HepG2 (cell line): ENCODE measurements at regions not wholly inside any gene's neighbourhood (a gene's known extent, or its start where the extent isn't known, plus 50 kb on each side); places are given as distances from the start of the nearest gene placed in this dataset.

Experiments used
- ATAC-seq: fragments of 200-7000 bp; cut with Tn5 transposase; 3 replicates; pipeline ENCODE4 v1.9.1; 2020; ENCODE audit warnings: mild to moderate bottlenecking, moderate library complexity
- BruUV-seq: library from RNA; stranded (reverse); fragments of 400-500 nt; replicated peaks from 2 replicates; lab custom pipeline; 2021; lab: Mats Ljungman, UMichigan
- CTCF ChIA-PET: fragments of 300-600 bp; formaldehyde crosslinking; extraction: SDS; loops from one replicate; lab custom pipeline; 2021; ENCODE audit warnings: low total read pairs, inconsistent platforms, low intra/inter-chr PET ratio; lab: Yijun Ruan, JAX
- POLR2A ChIA-PET: fragments of 350-600 bp; sonication (Branson Sonifier 250); formaldehyde crosslinking; loops from one replicate; lab custom pipeline; 2020; ENCODE audit warnings: antibody characterized with exemption, inconsistent platforms; lab: Yijun Ruan, JAX
- DNase-seq: peaks from one replicate; pipeline ENCODE4 v3.0.0-alpha.2; 2015; ENCODE audit warnings: low spot score
- FAIRE-seq: peaks from 3 replicates; lab custom pipeline; 2011; peaks lifted over from hg19 to GRCh38; lab: Jason Lieb, UNC
- H2AFZ ChIP-seq: one replicate; pipeline ENCODE4 v1.6.1; 2011; ENCODE audit warnings: low read length, inconsistent platforms
- H3K27ac ChIP-seq: fragments of 300-600 bp; 3 replicates; pipeline ENCODE4 v1.8.0; 2011; ENCODE audit warnings: mixed run types, mild to moderate bottlenecking, mixed read lengths, low read length, inconsistent platforms; ENCODE audit not compliant: insufficient read depth; ENCODE audit errors: extremely low read length
- H3K27me3 ChIP-seq, 2 experiments: fragments of 200-600 bp in 1 of 2; 2 replicates in 1 of 2; 3 replicates in 1 of 2; pipeline versions ENCODE4 v1.6.0 to v1.8.0; 2011; ENCODE audit warnings: low read length in 2 of 2, mild to moderate bottlenecking in 2 of 2, moderate library complexity in 2 of 2, inconsistent platforms in 1 of 2; ENCODE audit not compliant: insufficient read depth in 2 of 2, control insufficient read depth in 1 of 2
- H3K36me3 ChIP-seq, 2 experiments: fragments of 200-600 bp in 1 of 2; replicated peaks in 1 of 2; 2 replicates in 1 of 2; 3 replicates in 1 of 2; pipeline versions ENCODE4 v1.5.1 to v1.8.0; 2011; ENCODE audit warnings: low read length in 2 of 2, inconsistent platforms in 1 of 2; ENCODE audit not compliant: insufficient read depth in 2 of 2, control insufficient read depth in 1 of 2
- H3K4me1 ChIP-seq: 2 replicates; pipeline ENCODE4 v1.5.1; 2012; ENCODE audit warnings: low read length, inconsistent platforms; ENCODE audit not compliant: insufficient read depth
- H3K4me2 ChIP-seq: 2 replicates; pipeline ENCODE4 v1.6.0; 2011; ENCODE audit warnings: low read depth, low read length, inconsistent platforms
- H3K4me3 ChIP-seq, 3 experiments: fragments of 200-600 bp in 1 of 3; sonication (generic), shearing (Covaris generic) in 1 of 3; replicated peaks in 1 of 3; 2 replicates each; pipeline ENCODE4 v1.5.1; 2011 to 2016; ENCODE audit warnings: low read length in 3 of 3, inconsistent platforms in 2 of 3, low read depth in 2 of 3, mild to moderate bottlenecking in 2 of 3, control low read depth in 1 of 3, mixed read lengths in 1 of 3; ENCODE audit not compliant: insufficient read depth in 1 of 3
- H3K79me2 ChIP-seq: one replicate; pipeline ENCODE4 v1.6.1; 2011; ENCODE audit warnings: low read length, inconsistent platforms; ENCODE audit not compliant: insufficient read depth
- H3K9ac ChIP-seq: 2 replicates; pipeline ENCODE4 v1.6.0; 2011; ENCODE audit warnings: mild to moderate bottlenecking, low read depth, low read length, inconsistent platforms; ENCODE audit not compliant: insufficient read depth
- H3K9me3 ChIP-seq: 2 replicates; pipeline ENCODE4 v1.5.1; 2012; ENCODE audit warnings: mild to moderate bottlenecking, low read length
- H4K20me1 ChIP-seq: 2 replicates; pipeline ENCODE4 v1.6.0; 2011; ENCODE audit warnings: inconsistent platforms, mild to moderate bottlenecking, low read length, moderate library complexity; ENCODE audit not compliant: insufficient read depth
- CHD4 ChIP-seq: fragments of 200-600 bp; sonication (generic); IDR thresholded peaks from 2 replicates; pipeline ENCODE4 v1.7.0; 2017; ENCODE audit warnings: mild to moderate bottlenecking, low read length, borderline replicate concordance
- FOXA3 ChIP-seq: IDR thresholded peaks from 2 replicates; pipeline ENCODE4 v1.6.1; 2016; ENCODE audit warnings: missing genetic modification reagents, missing compliant biosample characterization
- HBP1 ChIP-seq: IDR thresholded peaks from 2 replicates; pipeline ENCODE4 v1.6.1; 2016; ENCODE audit warnings: low read depth, control low read depth
- NR2C2 ChIP-seq: sonication (generic); formaldehyde crosslinking; IDR thresholded peaks from 2 replicates; pipeline ENCODE4 v1.4.0; 2020; ENCODE audit warnings: missing genetic modification reagents, mild to moderate bottlenecking, moderate library complexity, borderline replicate concordance
- THAP11 ChIP-seq: IDR thresholded peaks from 2 replicates; pipeline ENCODE4 v1.6.1; 2016; ENCODE audit warnings: missing biosample characterization, missing genetic modification reagents
- XRCC5 ChIP-seq: fragments of 200-400 bp; formaldehyde crosslinking; optimal IDR thresholded peaks from 2 replicates; pipeline ENCODE3; 2017; ENCODE audit warnings: mild to moderate bottlenecking, low read length
- ZBTB37 ChIP-seq: sonication (generic); formaldehyde crosslinking; IDR thresholded peaks from 2 replicates; pipeline ENCODE4 v1.4.0; 2020; ENCODE audit warnings: mild to moderate bottlenecking, missing genetic modification reagents
- ZBTB43 ChIP-seq: sonication (generic); formaldehyde crosslinking; conservative IDR thresholded peaks from 2 replicates; pipeline ENCODE4 v1.4.0; 2020; ENCODE audit warnings: missing genetic modification reagents
- ZNF10 ChIP-seq: sonication (generic); formaldehyde crosslinking; IDR thresholded peaks from 2 replicates; pipeline ENCODE4 v1.4.0; 2020; ENCODE audit warnings: mild to moderate bottlenecking, low read depth, missing genetic modification reagents, borderline replicate concordance
- ZNF292 ChIP-seq: sonication (generic); formaldehyde crosslinking; IDR thresholded peaks from 2 replicates; pipeline ENCODE4 v1.8.1; 2022; ENCODE audit warnings: mild to moderate bottlenecking, low read depth, missing genetic modification reagents, borderline replicate concordance
- WGBS: methylation state at CpG from one replicate; pipeline ENCODE4 v1.1.6; 2017; ENCODE audit warnings: low lambda C conversion rate; 5-methylcytosine and 5-hydroxymethylcytosine counted together
- in situ Hi-C: cut with HindIII; loops from 2 replicates; pipeline ENCODE4 v1.10.0; 2017; ENCODE audit warnings: low pct_unique_long_range_greater_than_20kb; ENCODE audit not compliant: extremely low pct_ligation_motif_present
- intact Hi-C: fragments of 100-400 bp; cut with micrococcal nuclease; formaldehyde crosslinking; loops from one replicate; pipeline ENCODE4 v1.10.0; 2022; ENCODE audit not compliant: unreplicated experiment
- TF ChIP-seq, protein P1 (sequence below): IDR thresholded peaks from 2 replicates; pipeline ENCODE4 v1.6.1; 2016; ENCODE audit warnings: mild to moderate bottlenecking
- TF ChIP-seq, protein P2 (sequence below): sonication (generic); formaldehyde crosslinking; IDR thresholded peaks from 2 replicates; pipeline ENCODE4 v1.8.1; 2023; ENCODE audit warnings: mild to moderate bottlenecking, missing genetic modification reagents

GRCh38 chr2:40725040-40725439 is 273.1 kb upstream of the SLC8A1 start:
- 5% methylated on average over 3 of the region's 3 CpGs for whole genome bisulfite sequencing
- Histone ChIP-seq H3K9ac (no peak overlapping the region), H3K4me3 (no peak overlapping the region), H3K79me2 (no peaks in the 10 kb centered on the region), H3K9me3 (no peaks in the 10 kb centered on the region), H3K27me3 (no peaks in the 10 kb centered on the region), H2AFZ (no peak overlapping the region), H3K4me1 (no peaks in the 10 kb centered on the region), H3K4me2 (no peak overlapping the region), H4K20me1 (no peaks in the 10 kb centered on the region), H3K27ac (no peak overlapping the region), H3K36me3 (no peaks in the 10 kb centered on the region)
- BruUV-seq: no TSS peak
- DNase-seq (no peak), FAIRE-seq (no peak), ATAC-seq (no peak)
- TF ChIP-seq, protein P1, sequence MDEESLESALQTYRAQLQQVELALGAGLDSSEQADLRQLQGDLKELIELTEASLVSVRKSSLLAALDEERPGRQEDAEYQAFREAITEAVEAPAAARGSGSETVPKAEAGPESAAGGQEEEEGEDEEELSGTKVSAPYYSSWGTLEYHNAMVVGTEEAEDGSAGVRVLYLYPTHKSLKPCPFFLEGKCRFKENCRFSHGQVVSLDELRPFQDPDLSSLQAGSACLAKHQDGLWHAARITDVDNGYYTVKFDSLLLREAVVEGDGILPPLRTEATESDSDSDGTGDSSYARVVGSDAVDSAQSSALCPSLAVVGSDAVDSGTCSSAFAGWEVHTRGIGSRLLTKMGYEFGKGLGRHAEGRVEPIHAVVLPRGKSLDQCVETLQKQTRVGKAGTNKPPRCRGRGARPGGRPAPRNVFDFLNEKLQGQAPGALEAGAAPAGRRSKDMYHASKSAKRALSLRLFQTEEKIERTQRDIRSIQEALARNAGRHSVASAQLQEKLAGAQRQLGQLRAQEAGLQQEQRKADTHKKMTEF (CRISPR knock-in tag): no peak
- TF ChIP-seq ZBTB37 (CRISPR knock-in tag) (no peak), ZNF10 (CRISPR knock-in tag) (no peak)
- CTCF ChIA-PET: no interaction called here
- intact Hi-C loops (no loop called here), in situ Hi-C loops (no loop called here)
- POLR2A ChIA-PET: no interaction called here

GRCh38 chr2:40725950-40726349 is 274.1 kb upstream of the SLC8A1 start:
- Histone ChIP-seq H4K20me1 (no peaks in the 10 kb centered on the region), H3K27me3 (no peaks in the 10 kb centered on the region), H3K36me3 (no peaks in the 10 kb centered on the region), H3K27ac (no peak overlapping the region), H3K4me2 (no peak overlapping the region), H2AFZ (no peak overlapping the region), H3K79me2 (no peaks in the 10 kb centered on the region), H3K9me3 (no peaks in the 10 kb centered on the region), H3K4me1 (no peaks in the 10 kb centered on the region), H3K4me3 (no peak overlapping the region), H3K9ac (no peak overlapping the region)
- BruUV-seq: no TSS peak
- ChIA-PET POLR2A (no interaction called here), CTCF (no interaction called here)
- 0% methylated on average over 2 of the region's 2 CpGs for WGBS
- DNase-seq: no peak
- FAIRE-seq: no peak
- intact Hi-C loops: no loop called here
- in situ Hi-C loops: no loop called here
- no peak for ATAC-seq
- TF ChIP-seq NR2C2 (CRISPR knock-in tag) (no peak), HBP1 (CRISPR knock-in tag) (no peak), ZBTB43 (CRISPR knock-in tag) (no peak), CHD4 (no peak), ZNF292 (CRISPR knock-in tag) (no peak), THAP11 (no peak), XRCC5 (no peak), FOXA3 (no peak)
- TF ChIP-seq, protein P2, sequence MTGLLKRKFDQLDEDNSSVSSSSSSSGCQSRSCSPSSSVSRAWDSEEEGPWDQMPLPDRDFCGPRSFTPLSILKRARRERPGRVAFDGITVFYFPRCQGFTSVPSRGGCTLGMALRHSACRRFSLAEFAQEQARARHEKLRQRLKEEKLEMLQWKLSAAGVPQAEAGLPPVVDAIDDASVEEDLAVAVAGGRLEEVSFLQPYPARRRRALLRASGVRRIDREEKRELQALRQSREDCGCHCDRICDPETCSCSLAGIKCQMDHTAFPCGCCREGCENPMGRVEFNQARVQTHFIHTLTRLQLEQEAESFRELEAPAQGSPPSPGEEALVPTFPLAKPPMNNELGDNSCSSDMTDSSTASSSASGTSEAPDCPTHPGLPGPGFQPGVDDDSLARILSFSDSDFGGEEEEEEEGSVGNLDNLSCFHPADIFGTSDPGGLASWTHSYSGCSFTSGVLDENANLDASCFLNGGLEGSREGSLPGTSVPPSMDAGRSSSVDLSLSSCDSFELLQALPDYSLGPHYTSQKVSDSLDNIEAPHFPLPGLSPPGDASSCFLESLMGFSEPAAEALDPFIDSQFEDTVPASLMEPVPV (CRISPR knock-in tag): no peak
